ENCODE measurements at regions not wholly inside any gene's neighbourhood (a gene's known extent, or its start where the extent isn't known, plus 50 kb on each side); places are given as distances from the start of the nearest gene placed in this dataset.

DNA sequence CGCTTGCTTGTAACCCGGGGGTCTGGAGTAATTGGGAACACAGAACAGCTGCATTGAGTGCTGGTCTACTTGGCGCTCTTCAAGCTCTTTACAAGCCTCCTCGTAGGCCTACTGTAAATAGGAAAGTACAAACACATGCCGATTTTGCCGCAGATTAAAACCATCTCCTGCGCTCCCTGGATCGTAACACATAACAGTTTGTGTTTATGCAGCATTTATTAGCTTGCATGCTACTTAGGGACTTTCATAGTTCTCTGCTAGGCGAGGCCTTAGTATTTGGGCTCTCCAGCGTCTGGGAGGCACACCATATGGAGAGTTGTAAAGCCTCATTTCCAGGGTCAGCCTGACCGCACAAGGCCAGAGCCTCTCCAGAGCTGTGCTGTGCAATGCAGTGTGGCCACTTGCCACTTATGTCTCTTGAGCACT is 84.0 kb upstream of the HAAO start:
- Histone ChIP-seq H4K20me1 (ENCODE audit: control insufficient read depth, extremely low read depth, insufficient read depth, low read length) (no peaks in the 10 kb centered on the region), H3K27ac (ENCODE audit: control insufficient read depth, insufficient read depth, low read length) (no peak overlapping the region), H3K27me3 (ENCODE audit: control insufficient read depth, extremely low read depth, insufficient read depth, low read length) (no peaks in the 10 kb centered on the region), H3K4me2 (ENCODE audit: control insufficient read depth, extremely low read depth, insufficient read depth, low read depth, low read length) (no peak overlapping the region), H3K4me1 (ENCODE audit: control insufficient read depth, extremely low read depth, insufficient read depth, low read length) (peaks cover 18% of the 10 kb centered on the region), H3K4me3 (ENCODE audit: control insufficient read depth in 2 of 3, extremely low read depth in 1 of 3, insufficient read depth in 2 of 3, low read depth in 1 of 3, low read length in 3 of 3) (no peak overlapping the region), H2AFZ (ENCODE audit: control insufficient read depth, low read length) (no peak overlapping the region), H3K9me1 (ENCODE audit: control insufficient read depth, extremely low read depth, insufficient read depth, low read length) (no peaks in the 10 kb centered on the region), H3K9ac (ENCODE audit: control insufficient read depth, extremely low read depth, insufficient read depth, low read length) (no peak overlapping the region), H3K9me3 (ENCODE audit: control insufficient read depth, low read depth, low read length) (no peaks in the 10 kb centered on the region), H3K36me3 (ENCODE audit: control insufficient read depth in 2 of 2, extremely low read depth in 1 of 2, insufficient read depth in 2 of 2, low read length in 2 of 2) (no peaks in the 10 kb centered on the region), H3K79me2 (ENCODE audit: control insufficient read depth, insufficient read depth, low read length) (no peaks in the 10 kb centered on the region)
- DNase-seq (ENCODE audit: low read depth, low spot score): no peak
- FAIRE-seq: no peak
- no peak for TF ChIP-seq EZH2 (IDR thresholded peaks at IDR 0.05; ENCODE audit: low read length)
- TF ChIP-seq, protein P1, sequence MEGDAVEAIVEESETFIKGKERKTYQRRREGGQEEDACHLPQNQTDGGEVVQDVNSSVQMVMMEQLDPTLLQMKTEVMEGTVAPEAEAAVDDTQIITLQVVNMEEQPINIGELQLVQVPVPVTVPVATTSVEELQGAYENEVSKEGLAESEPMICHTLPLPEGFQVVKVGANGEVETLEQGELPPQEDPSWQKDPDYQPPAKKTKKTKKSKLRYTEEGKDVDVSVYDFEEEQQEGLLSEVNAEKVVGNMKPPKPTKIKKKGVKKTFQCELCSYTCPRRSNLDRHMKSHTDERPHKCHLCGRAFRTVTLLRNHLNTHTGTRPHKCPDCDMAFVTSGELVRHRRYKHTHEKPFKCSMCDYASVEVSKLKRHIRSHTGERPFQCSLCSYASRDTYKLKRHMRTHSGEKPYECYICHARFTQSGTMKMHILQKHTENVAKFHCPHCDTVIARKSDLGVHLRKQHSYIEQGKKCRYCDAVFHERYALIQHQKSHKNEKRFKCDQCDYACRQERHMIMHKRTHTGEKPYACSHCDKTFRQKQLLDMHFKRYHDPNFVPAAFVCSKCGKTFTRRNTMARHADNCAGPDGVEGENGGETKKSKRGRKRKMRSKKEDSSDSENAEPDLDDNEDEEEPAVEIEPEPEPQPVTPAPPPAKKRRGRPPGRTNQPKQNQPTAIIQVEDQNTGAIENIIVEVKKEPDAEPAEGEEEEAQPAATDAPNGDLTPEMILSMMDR (optimal IDR thresholded peaks at IDR 0.05 in 1 of 3, IDR thresholded peaks at IDR 0.05 in 1 of 3, conservative IDR thresholded peaks at IDR 0.05 in 1 of 3; ENCODE audit: extremely low read depth in 1 of 3, insufficient read depth in 2 of 3, low read length in 3 of 3): no peak
- dilution Hi-C loops (cut with MboI; ENCODE audit: extremely low pct_ligation_motif_present, low sequenced_read_pairs): no loop called here

- DNase-seq (ENCODE audit: low read depth, low spot score): no peak
- Histone ChIP-seq H3K27me3 (ENCODE audit: control insufficient read depth, extremely low read depth, insufficient read depth, low read length) (no peaks in the 10 kb centered on the region), H2AFZ (ENCODE audit: control insufficient read depth, low read length) (peak overlapping the region; percentile 3), H3K27ac (ENCODE audit: control insufficient read depth, insufficient read depth, low read length) (no peak overlapping the region), H3K79me2 (ENCODE audit: control insufficient read depth, insufficient read depth, low read length) (no peaks in the 10 kb centered on the region), H4K20me1 (ENCODE audit: control insufficient read depth, extremely low read depth, insufficient read depth, low read length) (no peaks in the 10 kb centered on the region), H3K9me3 (ENCODE audit: control insufficient read depth, low read depth, low read length) (no peaks in the 10 kb centered on the region), H3K9ac (ENCODE audit: control insufficient read depth, extremely low read depth, insufficient read depth, low read length) (no peak overlapping the region), H3K36me3 (ENCODE audit: control insufficient read depth in 2 of 2, extremely low read depth in 1 of 2, insufficient read depth in 2 of 2, low read length in 2 of 2) (no peaks in the 10 kb centered on the region), H3K4me3 (ENCODE audit: control insufficient read depth in 2 of 3, extremely low read depth in 1 of 3, insufficient read depth in 2 of 3, low read depth in 1 of 3, low read length in 3 of 3) (no peak overlapping the region), H3K4me1 (ENCODE audit: control insufficient read depth, extremely low read depth, insufficient read depth, low read length) (peaks cover 13% of the 10 kb centered on the region), H3K9me1 (ENCODE audit: control insufficient read depth, extremely low read depth, insufficient read depth, low read length) (no peaks in the 10 kb centered on the region), H3K4me2 (ENCODE audit: control insufficient read depth, extremely low read depth, insufficient read depth, low read depth, low read length) (no peak overlapping the region)
- TF ChIP-seq EZH2 (IDR thresholded peaks at IDR 0.05; ENCODE audit: low read length): no peak
- TF ChIP-seq, protein P1 (optimal IDR thresholded peaks at IDR 0.05 in 1 of 3, IDR thresholded peaks at IDR 0.05 in 1 of 3, conservative IDR thresholded peaks at IDR 0.05 in 1 of 3; ENCODE audit: extremely low read depth in 1 of 3, insufficient read depth in 2 of 3, low read length in 3 of 3): no peak
- dilution Hi-C loops (cut with MboI; ENCODE audit: extremely low pct_ligation_motif_present, low sequenced_read_pairs): no loop called here
- no peak for FAIRE-seq
These were observed 83.5 kb upstream of the HAAO start for GRCh38 chr2:42875880-42876279.

All from keratinocyte (primary cell).